HG03025 (cell line): ENCODE measurements at regions not wholly inside any gene's neighbourhood (a gene's known extent, or its start where the extent isn't known, plus 50 kb on each side); places are given as distances from the start of the nearest gene placed in this dataset.

Experiments used
- ATAC-seq: cut with Tn5 transposase; IDR thresholded peaks from one replicate; pipeline ENCODE4 v1.9.1; 2021; ENCODE audit warnings: mild to moderate bottlenecking, moderate library complexity; ENCODE audit not compliant: unreplicated experiment, low FRiP score

GRCh38 chr1:209370241-209370995, 213.1 kb upstream of the CAMK1G start:
- no peak for ATAC-seq

- ATAC-seq, result no peak
Measured at GRCh38 chr1:209375097-209375496, 208.4 kb upstream of the CAMK1G start.

- ATAC-seq, result no peak
Measured at GRCh38 chr1:209375671-209376365, 207.7 kb upstream of the CAMK1G start.

- no peak for ATAC-seq
Measured at GRCh38 chr1:209376774-209377173, 206.7 kb upstream of the CAMK1G start.

GRCh38 chr1:209377995-209378394, 205.5 kb upstream of the CAMK1G start:
- no peak for ATAC-seq

- no peak for ATAC-seq
Measured at GRCh38 chr1:209379280-209379679, 204.2 kb upstream of the CAMK1G start.

- no peak for ATAC-seq
Measured at GRCh38 chr1:209380420-209380819, 203.1 kb upstream of the CAMK1G start.

- no peak for ATAC-seq
Measured at GRCh38 chr1:209382231-209383100, 201.0 kb upstream of the CAMK1G start.

- ATAC-seq, result no peak
Measured at GRCh38 chr1:209383422-209383821, 200.1 kb upstream of the CAMK1G start.

- ATAC-seq, result no peak
Measured at GRCh38 chr1:209383907-209384709, 199.4 kb upstream of the CAMK1G start.

GRCh38 chr1:209384710-209385550, 198.6 kb upstream of the CAMK1G start:
- ATAC-seq, result no peak

GRCh38 chr1:209386156-209386555, 197.4 kb upstream of the CAMK1G start:
- ATAC-seq, result no peak

GRCh38 chr1:209387271-209387968, 196.1 kb upstream of the CAMK1G start:
- no peak for ATAC-seq

- no peak for ATAC-seq
Measured at GRCh38 chr1:209387969-209388329, 195.6 kb upstream of the CAMK1G start.

GRCh38 chr1:209388358-209388757, 195.2 kb upstream of the CAMK1G start:
- ATAC-seq, result no peak

- no peak for ATAC-seq
Measured at GRCh38 chr1:209389258-209389657, 194.3 kb upstream of the CAMK1G start.

- no peak for ATAC-seq
Measured at GRCh38 chr1:209389975-209390374, 193.5 kb upstream of the CAMK1G start.

- no peak for ATAC-seq
Measured at GRCh38 chr1:209390764-209391163, 192.8 kb upstream of the CAMK1G start.

- no peak for ATAC-seq
Measured at GRCh38 chr1:209391792-209392191, 191.7 kb upstream of the CAMK1G start.
